ENCODE measurements at regions not wholly inside any gene's neighbourhood (a gene's known extent, or its start where the extent isn't known, plus 50 kb on each side); places are given as distances from the start of the nearest gene placed in this dataset.

DNA sequence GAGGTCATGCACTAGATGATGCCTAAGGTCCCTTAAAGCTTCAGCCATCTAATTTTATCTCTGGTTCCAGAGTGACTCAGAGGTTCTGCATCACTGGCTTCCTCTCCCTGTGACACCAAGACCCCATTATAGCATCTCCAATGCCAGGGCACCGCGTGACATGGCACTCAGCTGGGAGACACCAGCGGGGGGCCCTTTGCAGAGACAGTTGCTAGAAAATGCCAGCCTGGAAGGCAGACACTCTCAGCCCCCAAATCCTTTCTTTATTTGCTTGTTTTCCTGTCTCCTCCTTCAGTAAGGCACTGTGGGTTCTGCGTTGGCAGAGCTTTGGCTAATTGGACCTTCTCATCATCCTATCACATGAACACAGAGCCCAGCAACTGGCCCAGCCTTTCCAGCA, 123.5 kb upstream of the VRK1 start:
- TF ChIP-seq CTCF (conservative IDR thresholded peaks at IDR 0.05 in 1 of 2, IDR thresholded peaks at IDR 0.05 in 1 of 2; ENCODE audit: low read depth in 1 of 2, low read length in 2 of 2) (no peak), EZH2 (IDR thresholded peaks at IDR 0.05; ENCODE audit: low read length, missing control alignments) (no peak)

Measured in fibroblast of lung (primary cell).